ENCODE measurements at regions not wholly inside any gene's neighbourhood (a gene's known extent, or its start where the extent isn't known, plus 50 kb on each side); places are given as distances from the start of the nearest gene placed in this dataset.

- Histone ChIP-seq H2BK15ac (ENCODE audit: low read length) (no peak overlapping the region), H3K14ac (ENCODE audit: insufficient read length) (no peak overlapping the region), H3K4me1 (replicated peaks in 1 of 4; ENCODE audit: control insufficient read depth in 3 of 4, insufficient read depth in 4 of 4, low read length in 3 of 4) (no peaks in the 10 kb centered on the region), H3K27ac (ENCODE audit: low read depth, low read length) (no peak overlapping the region), H3K23me2 (ENCODE audit: low read depth, low read length) (no peaks in the 10 kb centered on the region), H2AFZ (ENCODE audit: low read length) (no peak overlapping the region), H4K91ac (replicated peaks; ENCODE audit: insufficient read length, low read length) (no peak overlapping the region), H3K4ac (replicated peaks; ENCODE audit: insufficient read length, low read depth, low read length) (no peak overlapping the region), H3K4me2 (ENCODE audit: insufficient read depth in 1 of 2, low read depth in 2 of 2, low read length in 2 of 2) (no peak overlapping the region), H2BK20ac (ENCODE audit: low read length) (no peak overlapping the region), H2BK120ac (replicated peaks; ENCODE audit: low read depth, low read length) (no peak overlapping the region), H3K36me3 (ENCODE audit: control insufficient read depth in 2 of 4, insufficient read depth in 4 of 4, low read length in 3 of 4) (no peaks in the 10 kb centered on the region), H3K79me1 (ENCODE audit: low read depth, low read length) (no peaks in the 10 kb centered on the region), H2BK5ac (ENCODE audit: low read depth, low read length) (no peak overlapping the region), H4K8ac (ENCODE audit: extremely low read depth, insufficient read depth, low read length) (no peak overlapping the region), H3K18ac (ENCODE audit: extremely low read depth, low read length) (no peak overlapping the region), H3K9me3 (ENCODE audit: insufficient read depth in 2 of 2, low read depth in 1 of 2, low read length in 1 of 2) (no peaks in the 10 kb centered on the region), H3K9ac (replicated peaks in 1 of 4; ENCODE audit: extremely low read depth in 1 of 4, low read depth in 3 of 4, low read length in 3 of 4) (no peak overlapping the region), H3K79me2 (ENCODE audit: control insufficient read depth in 1 of 2, insufficient read depth in 2 of 2, low read length in 2 of 2) (no peaks in the 10 kb centered on the region), H3K4me3 (ENCODE audit: extremely low read depth in 1 of 4, insufficient read depth in 2 of 4, low read depth in 3 of 4, low read length in 4 of 4) (no peak overlapping the region), H3K27me3 (replicated peaks in 1 of 4; ENCODE audit: control insufficient read depth in 3 of 4, extremely low read depth in 1 of 4, insufficient read depth in 3 of 4, low read length in 3 of 4) (peaks cover 0 to 1% (median 0%) of the 10 kb centered on the region in 4 experiments; a peak in 1 of 7 replicates), H2AK5ac (ENCODE audit: low read depth, low read length) (no peak overlapping the region), H4K5ac (ENCODE audit: insufficient read length, low read depth, low read length) (no peak overlapping the region), H4K20me1 (replicated peaks in 1 of 2; ENCODE audit: control insufficient read depth in 1 of 2, insufficient read depth in 2 of 2, low read length in 2 of 2) (no peaks in the 10 kb centered on the region), H3K23ac (ENCODE audit: insufficient read length) (no peak overlapping the region), H2BK12ac (ENCODE audit: low read depth, low read length) (no peak overlapping the region), H3K56ac (replicated peaks; ENCODE audit: insufficient read length, low read depth, low read length) (no peak overlapping the region)
- whole genome bisulfite sequencing, 2 experiments (ENCODE audit: extremely low coverage in 1 of 2, insufficient coverage in 1 of 2, insufficient read length in 1 of 2, insufficient replicate concordance in 2 of 2, low coverage in 1 of 2, low lambda C conversion rate in 2 of 2, missing lambda C conversion rate in 1 of 2) = 94% methylated on average over 3 of the region's 3 CpGs; no CpG with 5 or more reads in 1 of the 2 experiments
- DNase-seq (ENCODE audit: low read depth in 1 of 2, low spot score in 2 of 2) (no peak), FAIRE-seq (no peak)
- ChIA-PET CTCF (ENCODE audit: partially characterized antibody) (no interaction called here), POLR2A (ENCODE audit: partially characterized antibody) (no interaction called here)
- no peak for TF ChIP-seq RBBP5 (IDR thresholded peaks at IDR 0.05; ENCODE audit: borderline replicate concordance, low read depth, low read length)
These were observed 1183.4 kb upstream of the PCDH7 start for GRCh38 chr4:29536745-29537144.
